ENCODE measurements at regions not wholly inside any gene's neighbourhood (a gene's known extent, or its start where the extent isn't known, plus 50 kb on each side); places are given as distances from the start of the nearest gene placed in this dataset.

DNA sequence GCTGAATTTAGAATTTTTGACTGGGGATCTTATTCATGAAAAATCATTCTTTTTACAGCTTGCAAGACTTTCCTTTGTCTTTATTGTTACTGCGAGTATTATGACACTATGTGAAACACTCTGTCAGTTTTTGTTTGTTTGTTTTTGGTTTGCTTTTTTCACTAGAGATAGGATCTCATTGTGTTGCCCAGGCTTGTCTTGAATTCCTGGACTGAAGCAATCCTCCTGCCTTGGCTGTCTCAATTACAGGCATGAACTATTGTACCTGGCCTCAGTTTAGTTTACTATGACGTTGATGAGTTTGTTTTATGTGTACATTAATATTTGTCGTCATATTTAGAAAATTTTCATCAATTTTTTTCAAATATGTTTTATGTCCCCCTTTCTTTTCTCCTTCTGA lies 1030.0 kb upstream of the PRR20A start:
- ChIA-PET POLR2A (ENCODE audit: unreplicated experiment) (no interaction called here), CTCF (no interaction called here)
- no peaks in the 10 kb centered on the region for H4K20me1 ChIP-seq (ENCODE audit: low read length)
- H2AFZ ChIP-seq (ENCODE audit: low read length) = no peak overlapping the region
- ATAC-seq (no peak), DNase-seq (no peak)
- TF ChIP-seq EZH2phosphoT487 (IDR thresholded peaks at IDR 0.05; ENCODE audit: borderline replicate concordance, low read length) (no peak), EZH2 (IDR thresholded peaks at IDR 0.05; ENCODE audit: low read length, unreplicated experiment) (no peak)
- TF ChIP-seq, protein P1, sequence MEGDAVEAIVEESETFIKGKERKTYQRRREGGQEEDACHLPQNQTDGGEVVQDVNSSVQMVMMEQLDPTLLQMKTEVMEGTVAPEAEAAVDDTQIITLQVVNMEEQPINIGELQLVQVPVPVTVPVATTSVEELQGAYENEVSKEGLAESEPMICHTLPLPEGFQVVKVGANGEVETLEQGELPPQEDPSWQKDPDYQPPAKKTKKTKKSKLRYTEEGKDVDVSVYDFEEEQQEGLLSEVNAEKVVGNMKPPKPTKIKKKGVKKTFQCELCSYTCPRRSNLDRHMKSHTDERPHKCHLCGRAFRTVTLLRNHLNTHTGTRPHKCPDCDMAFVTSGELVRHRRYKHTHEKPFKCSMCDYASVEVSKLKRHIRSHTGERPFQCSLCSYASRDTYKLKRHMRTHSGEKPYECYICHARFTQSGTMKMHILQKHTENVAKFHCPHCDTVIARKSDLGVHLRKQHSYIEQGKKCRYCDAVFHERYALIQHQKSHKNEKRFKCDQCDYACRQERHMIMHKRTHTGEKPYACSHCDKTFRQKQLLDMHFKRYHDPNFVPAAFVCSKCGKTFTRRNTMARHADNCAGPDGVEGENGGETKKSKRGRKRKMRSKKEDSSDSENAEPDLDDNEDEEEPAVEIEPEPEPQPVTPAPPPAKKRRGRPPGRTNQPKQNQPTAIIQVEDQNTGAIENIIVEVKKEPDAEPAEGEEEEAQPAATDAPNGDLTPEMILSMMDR (conservative IDR thresholded peaks at IDR 0.05; ENCODE audit: low read depth, low read length) = no peak
- H3K4me3 ChIP-seq (ENCODE audit: low read length) = no peak overlapping the region
- no peaks in the 10 kb centered on the region for H3K9me3 ChIP-seq (ENCODE audit: low read length)
- H3K4me2 ChIP-seq (ENCODE audit: low read length) = no peak overlapping the region
- no peak overlapping the region for H3K9ac ChIP-seq (ENCODE audit: low read length)
- no peak overlapping the region for H3K27ac ChIP-seq (ENCODE audit: low read length)
- H3K36me3 ChIP-seq (ENCODE audit: low read depth, low read length) = no peaks in the 10 kb centered on the region
- no peaks in the 10 kb centered on the region for H3K27me3 ChIP-seq (ENCODE audit: low read length)
- no TSS peak for BruUV-seq (replicated peaks)
- H3K9me2 ChIP-seq (replicated peaks; ENCODE audit: low read length) = no peaks in the 10 kb centered on the region
- H3K79me2 ChIP-seq (ENCODE audit: low read length) = no peaks in the 10 kb centered on the region
- intact Hi-C loops (cut with micrococcal nuclease) = no loop called here
- no peaks in the 10 kb centered on the region for H3F3A ChIP-seq (ENCODE audit: low read length, unreplicated experiment)
- no peaks in the 10 kb centered on the region for H3K4me1 ChIP-seq (ENCODE audit: insufficient read depth, low read length)

DNA sequence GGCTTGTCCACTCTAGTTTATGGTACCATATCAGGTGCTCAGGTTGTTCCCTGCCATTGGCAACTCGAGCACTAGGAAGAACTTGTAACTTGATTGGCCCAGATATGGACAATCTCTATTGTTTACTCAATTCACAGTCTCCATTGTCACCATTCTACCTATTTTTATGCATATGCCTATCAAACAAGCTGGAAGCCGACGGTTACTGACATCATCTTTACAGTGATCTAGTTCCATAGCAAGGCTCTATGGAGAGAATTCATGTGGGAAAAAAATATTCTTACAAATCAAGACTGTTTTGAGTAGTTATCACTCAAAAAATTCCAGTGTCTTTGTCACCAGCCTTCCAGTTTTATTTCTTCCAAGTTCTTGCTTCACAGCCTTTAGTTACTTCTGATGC lies 1006.2 kb upstream of the PRR20A start:
- TF ChIP-seq, protein P1 (conservative IDR thresholded peaks at IDR 0.05; ENCODE audit: low read depth, low read length) = no peak
- no peak for TF ChIP-seq EZH2 (IDR thresholded peaks at IDR 0.05; ENCODE audit: low read length, unreplicated experiment)
- TF ChIP-seq EZH2phosphoT487 (IDR thresholded peaks at IDR 0.05; ENCODE audit: borderline replicate concordance, low read length) = no peak
- POLR2A ChIA-PET (ENCODE audit: unreplicated experiment) = no interaction called here
- Histone ChIP-seq H4K20me1 (ENCODE audit: low read length) (no peaks in the 10 kb centered on the region), H3F3A (ENCODE audit: low read length, unreplicated experiment) (no peaks in the 10 kb centered on the region), H3K9ac (ENCODE audit: low read length) (no peak overlapping the region), H3K79me2 (ENCODE audit: low read length) (no peaks in the 10 kb centered on the region), H3K9me2 (replicated peaks; ENCODE audit: low read length) (no peaks in the 10 kb centered on the region), H3K27me3 (ENCODE audit: low read length) (no peaks in the 10 kb centered on the region), H3K4me3 (ENCODE audit: low read length) (no peak overlapping the region), H3K9me3 (ENCODE audit: low read length) (no peaks in the 10 kb centered on the region), H3K4me2 (ENCODE audit: low read length) (no peak overlapping the region), H3K27ac (ENCODE audit: low read length) (no peak overlapping the region), H3K4me1 (ENCODE audit: insufficient read depth, low read length) (no peaks in the 10 kb centered on the region), H2AFZ (ENCODE audit: low read length) (no peak overlapping the region), H3K36me3 (ENCODE audit: low read depth, low read length) (no peaks in the 10 kb centered on the region)
- BruUV-seq (replicated peaks) = no TSS peak
- ATAC-seq (no peak), DNase-seq (no peak)
- intact Hi-C loops (cut with micrococcal nuclease) = no loop called here
- CTCF ChIA-PET = no interaction called here

DNA sequence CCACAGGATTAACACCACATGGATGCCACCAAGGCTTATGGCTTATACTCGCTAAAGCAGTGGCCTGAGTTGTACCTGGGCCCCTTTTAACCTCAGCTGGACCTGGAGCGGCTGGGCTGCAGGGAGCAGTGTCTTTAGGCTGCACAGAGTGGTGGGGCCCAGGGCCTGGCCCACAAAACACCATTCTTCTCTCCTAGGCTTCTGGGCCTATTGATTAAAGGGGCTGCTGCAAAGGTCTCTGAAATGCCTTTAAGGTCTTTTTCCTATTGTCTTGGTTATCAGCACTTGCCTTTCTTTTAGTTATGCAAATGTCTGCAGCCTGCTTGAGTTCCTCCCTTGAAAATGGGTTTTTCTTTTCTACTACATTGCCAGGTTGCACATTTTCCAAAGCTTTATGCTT lies 973.9 kb upstream of the PRR20A start:
- no peaks in the 10 kb centered on the region for H3K4me1 ChIP-seq (ENCODE audit: insufficient read depth, low read length)
- no peak overlapping the region for H2AFZ ChIP-seq (ENCODE audit: low read length)
- no peaks in the 10 kb centered on the region for H3F3A ChIP-seq (ENCODE audit: low read length, unreplicated experiment)
- no peaks in the 10 kb centered on the region for H3K27me3 ChIP-seq (ENCODE audit: low read length)
- intact Hi-C loops (cut with micrococcal nuclease) = no loop called here
- BruUV-seq (replicated peaks) = no TSS peak
- H3K9me3 ChIP-seq (ENCODE audit: low read length) = no peaks in the 10 kb centered on the region
- H4K20me1 ChIP-seq (ENCODE audit: low read length) = no peaks in the 10 kb centered on the region
- ATAC-seq (no peak), DNase-seq (no peak)
- H3K79me2 ChIP-seq (ENCODE audit: low read length) = no peaks in the 10 kb centered on the region
- no peak overlapping the region for H3K27ac ChIP-seq (ENCODE audit: low read length)
- POLR2A ChIA-PET (ENCODE audit: unreplicated experiment) = no interaction called here
- H3K4me3 ChIP-seq (ENCODE audit: low read length) = no peak overlapping the region
- CTCF ChIA-PET = no interaction called here
- H3K36me3 ChIP-seq (ENCODE audit: low read depth, low read length) = no peaks in the 10 kb centered on the region
- no peak overlapping the region for H3K9ac ChIP-seq (ENCODE audit: low read length)
- no peak overlapping the region for H3K4me2 ChIP-seq (ENCODE audit: low read length)
- H3K9me2 ChIP-seq (replicated peaks; ENCODE audit: low read length) = no peaks in the 10 kb centered on the region
- TF ChIP-seq EZH2phosphoT487 (IDR thresholded peaks at IDR 0.05; ENCODE audit: borderline replicate concordance, low read length) (no peak), EZH2 (IDR thresholded peaks at IDR 0.05; ENCODE audit: low read length, unreplicated experiment) (no peak)
- TF ChIP-seq, protein P1 (conservative IDR thresholded peaks at IDR 0.05; ENCODE audit: low read depth, low read length) = no peak

Measured in PC-3 (cell line).